GM18511 (cell line): ENCODE measurements at regions not wholly inside any gene's neighbourhood (a gene's known extent, or its start where the extent isn't known, plus 50 kb on each side); places are given as distances from the start of the nearest gene placed in this dataset.
"Not testable (repeated sequence)": the region's sequence is repeated elsewhere in the genome, so short reads cannot be mapped to it uniquely, and the experiment has no call there.

Experiments
- ATAC-seq: cut with Tn5 transposase; IDR thresholded peaks from one replicate; pipeline ENCODE4 v1.9.1; 2021; ENCODE audit warnings: mild to moderate bottlenecking, moderate library complexity; ENCODE audit not compliant: unreplicated experiment

- no peak for ATAC-seq
These were observed 465.5 kb upstream of the CTSO start for GRCh38 chr4:156419080-156419685.

DNA sequence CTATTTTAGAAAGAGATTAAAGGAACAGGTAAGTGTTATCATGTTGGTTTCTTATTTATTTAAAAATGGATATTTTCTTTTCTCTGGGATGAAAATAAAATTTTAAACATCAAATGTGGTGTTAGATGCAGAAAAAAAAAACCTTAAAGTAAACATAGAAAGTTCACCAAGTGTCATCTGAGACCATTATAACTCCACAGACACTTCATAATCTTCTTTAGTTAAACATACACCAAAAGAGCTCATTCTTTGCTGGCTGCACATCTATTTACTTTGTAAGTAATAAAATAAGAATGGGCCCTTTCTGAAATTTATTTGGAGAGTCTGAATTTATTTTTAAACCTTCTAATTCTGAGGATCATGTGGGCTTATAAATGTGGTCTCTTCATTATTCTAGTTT, 460.7 kb upstream of the CTSO start:
- no peak for ATAC-seq

DNA sequence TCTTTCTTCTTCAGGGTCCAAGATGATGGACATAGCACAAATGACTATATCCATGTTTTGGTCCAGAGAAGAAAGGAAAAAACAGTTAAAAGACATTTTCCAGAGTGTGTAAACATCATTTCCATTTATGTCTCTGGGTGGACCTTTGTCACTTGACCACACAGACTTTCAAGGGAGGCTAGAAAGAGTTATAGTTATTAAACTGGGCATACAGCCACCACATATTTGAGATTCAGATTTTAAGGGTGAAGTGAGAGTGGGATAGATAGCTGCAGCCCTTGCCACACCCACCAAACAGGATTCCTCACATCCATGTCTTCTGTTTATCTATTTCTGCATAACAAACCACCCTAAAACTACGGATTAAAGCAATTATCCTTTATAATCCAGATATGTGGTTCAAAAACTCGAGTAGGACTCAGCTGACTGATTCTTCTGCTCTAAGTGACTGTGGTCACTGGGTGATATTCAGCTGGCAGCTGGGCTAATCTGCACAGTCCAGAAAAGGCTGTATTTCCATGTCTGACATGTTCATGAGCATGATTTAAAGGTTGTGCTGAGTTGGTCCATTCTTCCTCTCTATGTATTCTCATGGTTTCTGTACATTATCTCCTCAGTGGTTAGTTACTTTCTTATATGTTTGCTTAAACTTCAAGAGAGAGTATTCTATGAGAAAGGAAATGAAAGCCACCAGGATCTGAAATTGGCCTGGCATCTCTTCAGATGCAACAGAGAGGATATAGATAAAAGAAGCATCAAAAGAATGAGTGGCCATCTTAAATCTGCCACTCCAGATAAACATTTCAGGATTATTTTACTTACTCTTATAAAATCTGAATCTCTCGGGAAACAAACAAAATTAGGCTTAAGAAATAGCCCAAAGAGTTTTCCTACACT, 459.8 kb upstream of the CTSO start:
- no peak for ATAC-seq

DNA sequence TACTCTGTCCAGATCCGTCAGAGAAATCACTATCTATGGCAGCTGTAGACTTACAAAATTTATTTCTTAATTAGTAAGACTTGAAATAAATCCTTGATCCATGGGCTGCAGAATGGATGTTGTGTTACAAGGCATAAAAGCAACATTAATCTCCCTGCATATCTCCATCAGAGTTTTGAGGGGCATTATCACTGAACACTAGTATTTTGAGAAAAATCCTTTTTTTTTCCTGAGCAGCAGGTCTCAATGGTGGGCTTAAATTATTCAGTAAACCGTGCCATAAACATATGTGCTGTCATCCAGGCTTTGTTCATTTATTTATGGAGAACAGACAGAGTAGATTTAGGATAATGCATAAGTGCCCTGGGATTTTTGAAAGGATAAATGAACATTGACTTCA, 457.9 kb upstream of the CTSO start:
- no peak for ATAC-seq

DNA sequence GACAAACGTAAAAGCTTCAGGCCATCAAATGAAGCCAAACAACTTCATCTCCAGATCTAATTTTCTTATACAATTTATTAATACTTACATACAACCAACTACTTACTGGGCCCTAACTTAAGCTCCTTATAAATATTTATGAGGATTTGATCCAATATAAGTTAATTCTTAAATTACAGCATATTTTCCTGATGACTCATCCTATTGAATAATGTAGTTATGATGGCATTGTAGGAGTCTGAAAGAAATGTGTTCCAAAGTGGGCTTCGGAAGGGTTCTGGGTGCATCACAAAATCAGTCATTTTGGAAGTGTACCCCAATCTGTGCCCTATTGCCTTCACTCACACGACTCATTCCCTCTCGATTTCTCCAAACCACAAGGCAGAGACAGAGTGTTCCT, 455.1 kb upstream of the CTSO start:
- no peak for ATAC-seq

- ATAC-seq: no peak
These were observed 447.7 kb upstream of the CTSO start for GRCh38 chr4:156401371-156401770.

- no peak for ATAC-seq
These were observed 442.9 kb upstream of the CTSO start for GRCh38 chr4:156396534-156396933.

DNA sequence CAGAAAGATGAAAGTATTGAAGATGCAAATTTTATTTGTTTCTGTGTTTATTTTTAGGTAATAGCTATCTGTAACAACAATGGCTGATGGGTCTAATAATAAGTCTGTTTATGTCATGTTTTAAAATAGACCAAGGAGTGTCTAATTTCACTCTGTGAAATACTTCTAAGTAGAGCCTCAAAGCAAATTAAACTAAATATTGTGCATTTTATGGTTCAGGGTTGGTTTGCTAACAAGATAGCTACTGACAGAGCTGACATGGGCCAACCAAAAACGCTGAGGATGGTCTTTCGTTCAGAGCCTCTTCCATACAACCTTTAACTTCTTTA, 437.6 kb upstream of the CTSO start:
- no peak for ATAC-seq

GRCh38 chr4:156390599-156391324, 437.1 kb upstream of the CTSO start:
- no peak for ATAC-seq

DNA sequence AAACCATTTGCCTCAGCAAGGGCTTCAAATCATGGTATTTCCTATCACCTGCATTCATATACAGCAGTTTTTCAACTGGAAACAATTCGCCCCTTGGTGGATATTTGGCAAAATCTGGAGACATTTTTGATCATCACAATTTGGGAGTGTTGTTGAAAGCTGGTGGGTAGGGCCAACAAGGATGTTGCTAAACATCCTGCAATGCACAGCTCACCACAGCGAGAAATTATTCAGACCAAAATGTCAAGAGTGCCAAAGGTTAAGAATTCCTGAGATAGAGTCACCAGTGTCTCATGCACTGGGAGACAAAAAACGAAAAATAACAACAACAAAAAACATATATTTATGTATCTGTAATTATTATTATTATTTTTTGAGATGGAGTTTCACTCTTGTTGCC, 435.2 kb upstream of the CTSO start:
- ATAC-seq: no peak

DNA sequence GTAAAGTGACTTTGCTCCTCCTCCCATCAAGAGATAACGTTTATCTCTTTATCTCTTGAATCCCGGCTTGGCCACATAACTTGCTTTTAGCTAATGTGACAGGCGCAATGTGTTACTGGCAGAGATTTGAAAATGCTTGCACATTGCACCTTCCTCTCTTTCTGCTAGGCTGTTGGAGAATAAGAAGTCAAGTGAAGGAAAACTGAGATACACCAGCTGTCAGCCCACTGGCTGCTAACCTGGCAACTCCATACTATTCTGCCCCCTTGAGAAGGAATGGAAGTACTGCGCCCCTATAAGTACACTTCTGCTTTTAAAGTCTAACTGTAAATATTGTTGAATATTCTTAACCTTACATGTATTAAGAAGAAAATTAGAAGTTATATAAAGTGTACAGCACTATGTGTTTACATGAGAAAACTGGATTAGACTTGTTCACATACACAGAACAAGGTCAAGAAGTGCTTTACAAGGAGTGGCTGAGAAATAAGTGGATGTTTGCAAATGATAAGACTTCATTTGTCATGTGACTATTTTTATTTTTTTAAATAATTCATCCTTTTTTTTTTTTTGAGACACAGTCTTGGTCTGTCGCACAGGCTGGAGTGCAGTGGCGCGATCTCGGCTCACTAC, 424.5 kb upstream of the CTSO start:
- ATAC-seq: peak; percentile 79

GRCh38 chr4:156377036-156377710, 423.5 kb upstream of the CTSO start:
- no peak for ATAC-seq

DNA sequence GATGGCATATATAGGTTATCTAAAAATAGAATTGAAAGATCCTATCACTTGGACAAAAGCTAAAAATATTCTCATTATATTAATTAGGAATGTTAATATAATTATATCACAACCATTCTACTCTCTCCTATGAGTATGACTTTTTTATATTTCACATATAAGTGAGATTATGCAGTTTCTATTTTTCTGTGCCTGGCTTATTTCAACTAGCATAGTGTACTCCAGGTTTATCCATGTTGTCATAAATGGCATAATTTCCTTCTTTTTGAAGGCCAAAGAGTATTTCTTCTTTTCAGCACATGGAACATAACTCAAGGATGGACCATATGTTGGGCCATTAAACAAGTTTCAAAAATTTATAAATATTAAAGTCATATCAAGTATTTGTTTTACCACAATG, 421.2 kb upstream of the CTSO start:
- no peak for ATAC-seq

GRCh38 chr4:156374069-156374468, 420.4 kb upstream of the CTSO start:
- no peak for ATAC-seq

DNA sequence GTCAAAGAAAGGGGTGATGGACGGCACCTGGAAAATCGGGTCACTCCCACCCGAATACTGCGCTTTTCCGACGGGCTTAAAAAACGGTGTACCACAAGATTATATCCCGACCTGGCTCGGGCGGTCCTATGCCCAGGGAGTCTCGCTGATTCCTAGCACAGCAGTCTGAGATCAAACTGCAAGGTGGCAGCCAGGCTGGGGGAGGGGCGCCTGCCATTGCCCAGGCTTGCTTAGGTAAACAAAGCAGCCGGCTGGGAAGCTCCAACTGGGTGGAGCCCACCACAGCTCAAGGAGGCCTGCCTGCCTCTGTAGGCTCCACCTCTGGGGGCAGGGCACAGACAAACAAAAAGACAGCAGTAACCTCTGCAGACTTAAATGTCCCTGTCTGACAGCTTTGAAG, 413.8 kb upstream of the CTSO start:
- not testable (repeated sequence) for ATAC-seq

- no peak for ATAC-seq
These were observed 408.9 kb upstream of the CTSO start for GRCh38 chr4:156362581-156362980.

GRCh38 chr4:156347412-156348075, 393.9 kb upstream of the CTSO start:
- no peak for ATAC-seq

DNA sequence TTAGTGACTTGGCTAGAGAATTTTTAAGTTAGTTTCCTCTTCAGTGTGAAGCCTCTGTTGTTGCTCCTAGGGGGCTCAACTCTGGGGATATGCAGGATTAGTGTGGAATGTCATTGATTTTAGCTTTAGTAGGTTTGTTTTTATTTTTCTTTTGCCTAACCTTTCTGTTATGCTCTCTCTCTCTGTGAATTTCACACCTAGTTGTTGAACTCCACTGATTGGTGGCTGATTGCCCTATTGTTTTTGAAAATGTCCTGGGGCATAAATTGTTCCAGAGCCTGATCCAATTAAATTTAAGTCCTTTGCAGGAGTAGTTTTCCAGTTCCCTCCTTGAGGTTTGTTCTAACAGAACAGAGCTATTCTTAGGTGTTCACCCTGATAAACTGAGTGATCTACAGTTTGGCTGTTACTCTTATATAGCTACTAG, 393.3 kb upstream of the CTSO start:
- no peak for ATAC-seq

GRCh38 chr4:156344397-156344796, 390.7 kb upstream of the CTSO start:
- no peak for ATAC-seq

DNA sequence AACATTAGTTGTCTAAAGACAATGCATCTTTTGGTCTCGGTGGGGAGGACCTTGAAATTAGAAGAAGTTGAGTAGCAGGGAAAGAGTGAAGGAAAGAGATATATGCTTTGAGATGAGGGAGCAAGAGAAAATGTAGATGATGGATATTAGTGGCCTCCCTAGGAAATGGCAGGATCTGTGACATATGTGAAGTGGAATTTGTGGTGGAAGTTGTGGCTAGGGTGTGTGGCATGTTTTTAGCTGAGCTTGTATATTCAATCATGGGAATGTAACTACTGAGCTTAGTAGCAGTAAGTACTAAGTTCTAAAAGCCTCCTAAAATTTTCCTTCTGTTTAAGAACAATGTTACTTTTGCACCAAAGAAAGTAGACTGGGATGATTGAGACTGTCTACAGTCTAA, 382.8 kb upstream of the CTSO start:
- ATAC-seq: no peak
